ENCODE measurements at regions not wholly inside any gene's neighbourhood (a gene's known extent, or its start where the extent isn't known, plus 50 kb on each side); places are given as distances from the start of the nearest gene placed in this dataset.

DNA sequence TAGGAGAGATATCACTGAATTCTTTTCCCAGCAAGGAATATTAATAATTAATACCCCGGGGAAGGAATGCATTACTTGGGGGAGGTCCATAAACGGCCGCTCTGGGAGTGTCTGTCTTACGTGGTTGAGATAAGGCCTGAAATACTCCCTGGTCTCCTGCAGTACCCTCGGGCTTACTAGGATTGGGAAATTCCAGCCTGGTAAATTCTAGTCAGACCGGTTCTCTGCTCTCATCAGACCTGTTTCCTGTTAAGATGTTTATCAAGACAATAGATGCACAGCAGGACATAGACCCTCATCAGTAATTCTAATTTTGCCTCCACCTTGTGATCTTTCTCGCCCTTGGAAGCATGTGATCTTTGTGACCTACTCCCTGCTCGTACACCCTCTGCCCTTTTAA, 162.8 kb upstream of the KCND2 start:
- BruUV-seq (replicated peaks): no TSS peak
- H3K9me3 ChIP-seq (ENCODE audit: low read depth, low read length, poor library complexity, severe bottlenecking): no peaks in the 10 kb centered on the region
- no peaks in the 10 kb centered on the region for H3K36me3 ChIP-seq (ENCODE audit: insufficient read depth, low read length, poor library complexity, severe bottlenecking)
- POLR2A ChIA-PET (ENCODE audit: low non-redundant PET): no interaction called here
- intact Hi-C loops (cut with micrococcal nuclease; ENCODE audit: unreplicated experiment): no loop called here
- H3K27me3 ChIP-seq (replicated peaks; ENCODE audit: insufficient read depth, low read depth, low read length, poor library complexity): no peaks in the 10 kb centered on the region
- H3K27ac ChIP-seq (ENCODE audit: low read depth, low read length, poor library complexity, severe bottlenecking): no peak overlapping the region
- H3K4me3 ChIP-seq (ENCODE audit: low read depth, low read length, poor library complexity, severe bottlenecking): no peak overlapping the region
- TF ChIP-seq, protein P1, sequence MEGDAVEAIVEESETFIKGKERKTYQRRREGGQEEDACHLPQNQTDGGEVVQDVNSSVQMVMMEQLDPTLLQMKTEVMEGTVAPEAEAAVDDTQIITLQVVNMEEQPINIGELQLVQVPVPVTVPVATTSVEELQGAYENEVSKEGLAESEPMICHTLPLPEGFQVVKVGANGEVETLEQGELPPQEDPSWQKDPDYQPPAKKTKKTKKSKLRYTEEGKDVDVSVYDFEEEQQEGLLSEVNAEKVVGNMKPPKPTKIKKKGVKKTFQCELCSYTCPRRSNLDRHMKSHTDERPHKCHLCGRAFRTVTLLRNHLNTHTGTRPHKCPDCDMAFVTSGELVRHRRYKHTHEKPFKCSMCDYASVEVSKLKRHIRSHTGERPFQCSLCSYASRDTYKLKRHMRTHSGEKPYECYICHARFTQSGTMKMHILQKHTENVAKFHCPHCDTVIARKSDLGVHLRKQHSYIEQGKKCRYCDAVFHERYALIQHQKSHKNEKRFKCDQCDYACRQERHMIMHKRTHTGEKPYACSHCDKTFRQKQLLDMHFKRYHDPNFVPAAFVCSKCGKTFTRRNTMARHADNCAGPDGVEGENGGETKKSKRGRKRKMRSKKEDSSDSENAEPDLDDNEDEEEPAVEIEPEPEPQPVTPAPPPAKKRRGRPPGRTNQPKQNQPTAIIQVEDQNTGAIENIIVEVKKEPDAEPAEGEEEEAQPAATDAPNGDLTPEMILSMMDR (conservative IDR thresholded peaks at IDR 0.05; ENCODE audit: low read depth, low read length): no peak
- H3K4me1 ChIP-seq (ENCODE audit: insufficient read depth, low read length, poor library complexity, severe bottlenecking): no peaks in the 10 kb centered on the region
- no peak for DNase-seq (ENCODE audit: low spot score)
- CTCF ChIA-PET: no interaction called here

DNA sequence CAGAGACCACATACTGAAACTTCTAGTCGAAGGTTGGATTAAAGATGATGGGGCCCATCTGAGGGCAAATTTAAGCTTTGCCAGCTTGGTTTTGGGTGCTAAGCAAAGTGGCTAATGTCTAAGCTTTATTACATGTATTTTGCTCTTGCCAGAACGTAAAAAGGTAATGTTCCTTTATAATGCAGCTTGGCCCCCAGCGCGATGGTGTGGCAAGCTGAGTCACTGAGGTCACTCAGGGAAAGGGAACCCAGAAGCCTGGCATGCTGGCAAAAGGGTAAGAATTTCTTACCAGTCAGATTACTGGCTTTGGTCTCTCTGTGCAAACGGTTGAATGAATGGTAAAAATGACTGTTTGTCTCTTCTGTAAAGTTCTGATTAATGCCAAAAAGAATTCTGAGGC, 158.3 kb upstream of the KCND2 start:
- TF ChIP-seq EZH2 (IDR thresholded peaks at IDR 0.05; ENCODE audit: borderline replicate concordance, low read depth, low read length, poor library complexity, severe bottlenecking): no peak
- TF ChIP-seq, protein P1 (conservative IDR thresholded peaks at IDR 0.05; ENCODE audit: low read depth, low read length): no peak
- CTCF ChIA-PET: no interaction called here
- H3K9me3 ChIP-seq (ENCODE audit: low read depth, low read length, poor library complexity, severe bottlenecking): peaks cover 10% of the 10 kb centered on the region
- no peaks in the 10 kb centered on the region for H3K4me1 ChIP-seq (ENCODE audit: insufficient read depth, low read length, poor library complexity, severe bottlenecking)
- BruUV-seq (replicated peaks): no TSS peak
- no peak overlapping the region for H3K27ac ChIP-seq (ENCODE audit: low read depth, low read length, poor library complexity, severe bottlenecking)
- no peak overlapping the region for H3K4me3 ChIP-seq (ENCODE audit: low read depth, low read length, poor library complexity, severe bottlenecking)
- POLR2A ChIA-PET (ENCODE audit: low non-redundant PET): no interaction called here
- H3K27me3 ChIP-seq (replicated peaks; ENCODE audit: insufficient read depth, low read depth, low read length, poor library complexity): no peaks in the 10 kb centered on the region
- intact Hi-C loops (cut with micrococcal nuclease; ENCODE audit: unreplicated experiment): no loop called here
- DNase-seq (ENCODE audit: low spot score): no peak
- no peaks in the 10 kb centered on the region for H3K36me3 ChIP-seq (ENCODE audit: insufficient read depth, low read length, poor library complexity, severe bottlenecking)

DNA sequence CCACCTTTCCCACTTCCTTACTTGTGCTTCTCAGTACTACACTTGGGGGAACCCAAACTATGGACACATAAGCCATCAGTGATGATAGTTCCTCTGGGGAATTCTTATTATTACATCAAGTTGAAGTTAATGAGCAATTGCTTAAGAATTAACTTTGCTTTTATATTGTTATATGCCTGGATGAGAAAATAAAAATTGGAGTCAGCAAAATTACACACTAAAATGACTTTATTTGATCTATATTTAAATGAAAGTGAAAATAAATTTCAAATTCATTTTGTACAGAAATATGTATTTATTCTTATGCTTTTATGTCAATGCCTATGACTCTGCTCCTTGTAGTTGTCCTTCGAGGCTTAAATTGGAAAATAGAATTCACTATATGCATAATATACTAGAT, 149.4 kb upstream of the KCND2 start:
- Histone ChIP-seq H3K4me3 (ENCODE audit: low read depth, low read length, poor library complexity, severe bottlenecking) (no peak overlapping the region), H3K4me1 (ENCODE audit: insufficient read depth, low read length, poor library complexity, severe bottlenecking) (no peaks in the 10 kb centered on the region), H3K27ac (ENCODE audit: low read depth, low read length, poor library complexity, severe bottlenecking) (no peak overlapping the region), H3K36me3 (ENCODE audit: insufficient read depth, low read length, poor library complexity, severe bottlenecking) (no peaks in the 10 kb centered on the region), H3K9me3 (ENCODE audit: low read depth, low read length, poor library complexity, severe bottlenecking) (peaks cover 2% of the 10 kb centered on the region), H3K27me3 (replicated peaks; ENCODE audit: insufficient read depth, low read depth, low read length, poor library complexity) (no peaks in the 10 kb centered on the region)
- TF ChIP-seq, protein P1 (conservative IDR thresholded peaks at IDR 0.05; ENCODE audit: low read depth, low read length): no peak
- TF ChIP-seq EZH2 (IDR thresholded peaks at IDR 0.05; ENCODE audit: borderline replicate concordance, low read depth, low read length, poor library complexity, severe bottlenecking): no peak
- no peak for DNase-seq (ENCODE audit: low spot score)
- intact Hi-C loops (cut with micrococcal nuclease; ENCODE audit: unreplicated experiment): no loop called here
- no TSS peak for BruUV-seq (replicated peaks)
- ChIA-PET POLR2A (ENCODE audit: low non-redundant PET) (no interaction called here), CTCF (no interaction called here)

All from A673 (cell line).